ENCODE measurements at regions not wholly inside any gene's neighbourhood (a gene's known extent, or its start where the extent isn't known, plus 50 kb on each side); places are given as distances from the start of the nearest gene placed in this dataset.
A peak's percentile ranks its signal among the peaks of the same experiment; 100 is the strongest.
"Not testable (repeated sequence)": the region's sequence is repeated elsewhere in the genome, so short reads cannot be mapped to it uniquely, and the experiment has no call there.

GRCh38 chr19:24032651-24033050 lies 54.3 kb upstream of the ZNF254 start:
- DNase-seq (ENCODE audit: low read depth), result no peak
- TF ChIP-seq CTCF (IDR thresholded peaks at IDR 0.05; ENCODE audit: insufficient read depth, low read depth, low read length, missing control alignments), result no peak
- H3K4me3 ChIP-seq (ENCODE audit: low read depth, low read length), result peak overlapping the region; percentile 43

- peak; percentile 93 for DNase-seq (ENCODE audit: low read depth)
Observed at GRCh38 chr19:24033301-24033962, 53.6 kb upstream of the ZNF254 start.

GRCh38 chr19:24033963-24034342 lies 53.0 kb upstream of the ZNF254 start:
- DNase-seq (ENCODE audit: low read depth), result peak; percentile 56
- TF ChIP-seq CTCF (IDR thresholded peaks at IDR 0.05; ENCODE audit: insufficient read depth, low read depth, low read length, missing control alignments), result no peak
- H3K4me3 ChIP-seq (ENCODE audit: low read depth, low read length), result peak overlapping the region; percentile 67

More at GRCh38 chr19:24033301-24033962, 53.6 kb upstream of the ZNF254 start:
- peak overlapping the region; percentile 67 for H3K4me3 ChIP-seq (ENCODE audit: low read depth, low read length)
- TF ChIP-seq CTCF (IDR thresholded peaks at IDR 0.05; ENCODE audit: insufficient read depth, low read depth, low read length, missing control alignments), result no peak

GRCh38 chr19:24035261-24035880 lies 51.6 kb upstream of the ZNF254 start:
- not testable (repeated sequence) for DNase-seq (ENCODE audit: low read depth); H3K4me3 ChIP-seq (ENCODE audit: low read depth, low read length)

All from GM12865 (cell line).